ENCODE measurements at regions not wholly inside any gene's neighbourhood (a gene's known extent, or its start where the extent isn't known, plus 50 kb on each side); places are given as distances from the start of the nearest gene placed in this dataset.
"Not testable (repeated sequence)": the region's sequence is repeated elsewhere in the genome, so short reads cannot be mapped to it uniquely, and the experiment has no call there.

GRCh38 chr6:106745824-106746582 is 116.6 kb downstream of the QRSL1 start:
- no peaks in the 10 kb centered on the region for H3K36me3 ChIP-seq (ENCODE audit: control insufficient read depth, insufficient read depth, low read length)
- H3K9ac ChIP-seq (ENCODE audit: low read length): no peak overlapping the region
- H3K27ac ChIP-seq (ENCODE audit: low read depth, low read length): no peak overlapping the region
- peaks cover 28% of the 10 kb centered on the region for H3K4me1 ChIP-seq (ENCODE audit: control insufficient read depth, insufficient read depth, low read length)
- H3K4me3 ChIP-seq (ENCODE audit: low read depth, low read length): no peak overlapping the region
- H3K9me3 ChIP-seq (ENCODE audit: control insufficient read depth, insufficient read depth, low read depth, low read length): peaks cover 20% of the 10 kb centered on the region
- no peaks in the 10 kb centered on the region for H3K27me3 ChIP-seq (ENCODE audit: control insufficient read depth, insufficient read depth, low read length)

- Histone ChIP-seq H3K9ac (ENCODE audit: low read length) (no peak overlapping the region), H3K27me3 (ENCODE audit: control insufficient read depth, insufficient read depth, low read length) (no peaks in the 10 kb centered on the region), H3K36me3 (ENCODE audit: control insufficient read depth, insufficient read depth, low read length) (no peaks in the 10 kb centered on the region), H3K9me3 (ENCODE audit: control insufficient read depth, insufficient read depth, low read depth, low read length) (peaks cover 20% of the 10 kb centered on the region), H3K4me1 (ENCODE audit: control insufficient read depth, insufficient read depth, low read length) (peaks cover 21% of the 10 kb centered on the region), H3K4me3 (ENCODE audit: low read depth, low read length) (no peak overlapping the region), H3K27ac (ENCODE audit: low read depth, low read length) (no peak overlapping the region)
Measured at GRCh38 chr6:106745197-106745770, 115.9 kb downstream of the QRSL1 start.

GRCh38 chr6:106744781-106745180 is 115.4 kb downstream of the QRSL1 start:
- no peak overlapping the region for H3K4me3 ChIP-seq (ENCODE audit: low read depth, low read length)
- H3K36me3 ChIP-seq (ENCODE audit: control insufficient read depth, insufficient read depth, low read length): no peaks in the 10 kb centered on the region
- peaks cover 20% of the 10 kb centered on the region for H3K9me3 ChIP-seq (ENCODE audit: control insufficient read depth, insufficient read depth, low read depth, low read length)
- H3K27ac ChIP-seq (ENCODE audit: low read depth, low read length): no peak overlapping the region
- H3K9ac ChIP-seq (ENCODE audit: low read length): no peak overlapping the region
- H3K27me3 ChIP-seq (ENCODE audit: control insufficient read depth, insufficient read depth, low read length): no peaks in the 10 kb centered on the region
- H3K4me1 ChIP-seq (ENCODE audit: control insufficient read depth, insufficient read depth, low read length): peaks cover 16% of the 10 kb centered on the region

GRCh38 chr6:106744029-106744428 is 114.7 kb downstream of the QRSL1 start:
- H3K27ac ChIP-seq (ENCODE audit: low read depth, low read length); H3K27me3 ChIP-seq (ENCODE audit: control insufficient read depth, insufficient read depth, low read length); H3K9ac ChIP-seq (ENCODE audit: low read length); H3K4me1 ChIP-seq (ENCODE audit: control insufficient read depth, insufficient read depth, low read length); H3K36me3 ChIP-seq (ENCODE audit: control insufficient read depth, insufficient read depth, low read length); H3K4me3 ChIP-seq (ENCODE audit: low read depth, low read length): not testable (repeated sequence)
- H3K9me3 ChIP-seq (ENCODE audit: control insufficient read depth, insufficient read depth, low read depth, low read length): peaks cover 20% of the 10 kb centered on the region

- H3K4me3 ChIP-seq (ENCODE audit: low read depth, low read length): no peak overlapping the region
- H3K36me3 ChIP-seq (ENCODE audit: control insufficient read depth, insufficient read depth, low read length): no peaks in the 10 kb centered on the region
- H3K9ac ChIP-seq (ENCODE audit: low read length): no peak overlapping the region
- H3K4me1 ChIP-seq (ENCODE audit: control insufficient read depth, insufficient read depth, low read length): peaks cover 5% of the 10 kb centered on the region
- no peak overlapping the region for H3K27ac ChIP-seq (ENCODE audit: low read depth, low read length)
- H3K27me3 ChIP-seq (ENCODE audit: control insufficient read depth, insufficient read depth, low read length): no peaks in the 10 kb centered on the region
- H3K9me3 ChIP-seq (ENCODE audit: control insufficient read depth, insufficient read depth, low read depth, low read length): peaks cover 20% of the 10 kb centered on the region
Measured at GRCh38 chr6:106743612-106744011, 114.2 kb downstream of the QRSL1 start.

GRCh38 chr6:106740287-106740686 is 110.9 kb downstream of the QRSL1 start:
- Histone ChIP-seq H3K27ac (ENCODE audit: low read depth, low read length) (no peak overlapping the region), H3K27me3 (ENCODE audit: control insufficient read depth, insufficient read depth, low read length) (no peaks in the 10 kb centered on the region), H3K9ac (ENCODE audit: low read length) (no peak overlapping the region), H3K9me3 (ENCODE audit: control insufficient read depth, insufficient read depth, low read depth, low read length) (peaks cover 34% of the 10 kb centered on the region), H3K4me3 (ENCODE audit: low read depth, low read length) (no peak overlapping the region), H3K36me3 (ENCODE audit: control insufficient read depth, insufficient read depth, low read length) (no peaks in the 10 kb centered on the region), H3K4me1 (ENCODE audit: control insufficient read depth, insufficient read depth, low read length) (no peaks in the 10 kb centered on the region)

GRCh38 chr6:106739387-106739786 is 110.0 kb downstream of the QRSL1 start:
- no peak overlapping the region for H3K9ac ChIP-seq (ENCODE audit: low read length)
- H3K27ac ChIP-seq (ENCODE audit: low read depth, low read length): no peak overlapping the region
- no peaks in the 10 kb centered on the region for H3K27me3 ChIP-seq (ENCODE audit: control insufficient read depth, insufficient read depth, low read length)
- no peak overlapping the region for H3K4me3 ChIP-seq (ENCODE audit: low read depth, low read length)
- peaks cover 32% of the 10 kb centered on the region for H3K9me3 ChIP-seq (ENCODE audit: control insufficient read depth, insufficient read depth, low read depth, low read length)
- no peaks in the 10 kb centered on the region for H3K36me3 ChIP-seq (ENCODE audit: control insufficient read depth, insufficient read depth, low read length)
- no peaks in the 10 kb centered on the region for H3K4me1 ChIP-seq (ENCODE audit: control insufficient read depth, insufficient read depth, low read length)

GRCh38 chr6:106736502-106736901 is 107.1 kb downstream of the QRSL1 start:
- Histone ChIP-seq H3K36me3 (ENCODE audit: control insufficient read depth, insufficient read depth, low read length) (no peaks in the 10 kb centered on the region), H3K27me3 (ENCODE audit: control insufficient read depth, insufficient read depth, low read length) (no peaks in the 10 kb centered on the region), H3K4me3 (ENCODE audit: low read depth, low read length) (no peak overlapping the region), H3K27ac (ENCODE audit: low read depth, low read length) (no peak overlapping the region), H3K4me1 (ENCODE audit: control insufficient read depth, insufficient read depth, low read length) (no peaks in the 10 kb centered on the region), H3K9me3 (ENCODE audit: control insufficient read depth, insufficient read depth, low read depth, low read length) (peaks cover 15% of the 10 kb centered on the region), H3K9ac (ENCODE audit: low read length) (no peak overlapping the region)

- Histone ChIP-seq H3K9me3 (ENCODE audit: control insufficient read depth, insufficient read depth, low read depth, low read length) (peaks cover 15% of the 10 kb centered on the region), H3K9ac (ENCODE audit: low read length) (no peak overlapping the region), H3K36me3 (ENCODE audit: control insufficient read depth, insufficient read depth, low read length) (no peaks in the 10 kb centered on the region), H3K27ac (ENCODE audit: low read depth, low read length) (no peak overlapping the region), H3K27me3 (ENCODE audit: control insufficient read depth, insufficient read depth, low read length) (no peaks in the 10 kb centered on the region), H3K4me3 (ENCODE audit: low read depth, low read length) (no peak overlapping the region), H3K4me1 (ENCODE audit: control insufficient read depth, insufficient read depth, low read length) (no peaks in the 10 kb centered on the region)
Measured at GRCh38 chr6:106735828-106736227, 106.5 kb downstream of the QRSL1 start.

- no peak overlapping the region for H3K4me3 ChIP-seq (ENCODE audit: low read depth, low read length)
- H3K9ac ChIP-seq (ENCODE audit: low read length): no peak overlapping the region
- no peaks in the 10 kb centered on the region for H3K36me3 ChIP-seq (ENCODE audit: control insufficient read depth, insufficient read depth, low read length)
- peaks cover 15% of the 10 kb centered on the region for H3K9me3 ChIP-seq (ENCODE audit: control insufficient read depth, insufficient read depth, low read depth, low read length)
- no peak overlapping the region for H3K27ac ChIP-seq (ENCODE audit: low read depth, low read length)
- no peaks in the 10 kb centered on the region for H3K27me3 ChIP-seq (ENCODE audit: control insufficient read depth, insufficient read depth, low read length)
- no peaks in the 10 kb centered on the region for H3K4me1 ChIP-seq (ENCODE audit: control insufficient read depth, insufficient read depth, low read length)
Measured at GRCh38 chr6:106735136-106735633, 105.8 kb downstream of the QRSL1 start.

GRCh38 chr6:106733386-106733785 is 104.0 kb downstream of the QRSL1 start:
- Histone ChIP-seq H3K4me3 (ENCODE audit: low read depth, low read length) (no peak overlapping the region), H3K9ac (ENCODE audit: low read length) (no peak overlapping the region), H3K9me3 (ENCODE audit: control insufficient read depth, insufficient read depth, low read depth, low read length) (peaks cover 15% of the 10 kb centered on the region), H3K27me3 (ENCODE audit: control insufficient read depth, insufficient read depth, low read length) (no peaks in the 10 kb centered on the region), H3K27ac (ENCODE audit: low read depth, low read length) (no peak overlapping the region), H3K36me3 (ENCODE audit: control insufficient read depth, insufficient read depth, low read length) (no peaks in the 10 kb centered on the region), H3K4me1 (ENCODE audit: control insufficient read depth, insufficient read depth, low read length) (no peaks in the 10 kb centered on the region)
